ENCODE measurements at regions not wholly inside any gene's neighbourhood (a gene's known extent, or its start where the extent isn't known, plus 50 kb on each side); places are given as distances from the start of the nearest gene placed in this dataset.

- TF ChIP-seq CTCF (IDR thresholded peaks at IDR 0.05) (no peak), POLR2A (IDR thresholded peaks at IDR 0.05) (no peak)
These were observed 99.5 kb upstream of the MCTP2 start for GRCh38 chr15:94131875-94132274.
